Cardiac fibroblast (primary cell): ENCODE measurements at regions not wholly inside any gene's neighbourhood (a gene's known extent, or its start where the extent isn't known, plus 50 kb on each side); places are given as distances from the start of the nearest gene placed in this dataset.

Experiments
- DNase-seq, 2 donors: peaks; one replicate each; pipeline versions ENCODE4 v3.0.0 to v3.0.0-alpha.2; 2010; ENCODE audit warnings: low read depth in 2 of 2
- H3K4me3 ChIP-seq, 2 donors: replicated peaks in 1 of 2; 1 replicate in 1 of 2; 2 replicates in 1 of 2; pipeline ENCODE4 v1.5.1; 2011; ENCODE audit warnings: low read depth in 2 of 2, low read length in 2 of 2, mild to moderate bottlenecking in 2 of 2, moderate library complexity in 1 of 2
- CTCF ChIP-seq: IDR thresholded peaks from one replicate; pipeline ENCODE4 v1.5.1; 2011; ENCODE audit warnings: low read depth, mild to moderate bottlenecking, low read length, inconsistent platforms

GRCh38 chrX:37904833-37905232 is 57.5 kb upstream of the DYNLT3 start:
- TF ChIP-seq CTCF = no peak
- DNase-seq = no peak
- no peak overlapping the region for H3K4me3 ChIP-seq

- peak; percentile 10 for TF ChIP-seq CTCF
- peak in 1 of 2 donors; percentile 9 for DNase-seq
- peak overlapping the region; percentile 21 to 26 for H3K4me3 ChIP-seq
Measured at GRCh38 chrX:37905436-37906147, 58.2 kb upstream of the DYNLT3 start.

GRCh38 chrX:37906357-37906756 is 59.0 kb upstream of the DYNLT3 start:
- H3K4me3 ChIP-seq = peak overlapping the region in 1 of 2 donors; percentile 26

GRCh38 chrX:37910186-37910585 is 62.8 kb upstream of the DYNLT3 start:
- no peak for TF ChIP-seq CTCF
- H3K4me3 ChIP-seq = no peak overlapping the region
- DNase-seq = no peak

More at GRCh38 chrX:37906357-37906756, 59.0 kb upstream of the DYNLT3 start:
- no peak for DNase-seq
- no peak for TF ChIP-seq CTCF

- H3K4me3 ChIP-seq = no peak overlapping the region
- DNase-seq = no peak
- TF ChIP-seq CTCF = no peak
Measured at GRCh38 chrX:37912304-37912703, 64.9 kb upstream of the DYNLT3 start.

GRCh38 chrX:37912777-37913176 is 65.4 kb upstream of the DYNLT3 start:
- no peak for TF ChIP-seq CTCF
- no peak for DNase-seq
- no peak overlapping the region for H3K4me3 ChIP-seq

GRCh38 chrX:37918168-37918567 is 70.8 kb upstream of the DYNLT3 start:
- TF ChIP-seq CTCF = no peak
- DNase-seq = no peak
- no peak overlapping the region for H3K4me3 ChIP-seq
